COLO668 (cell line): ENCODE measurements at regions not wholly inside any gene's neighbourhood (a gene's known extent, or its start where the extent isn't known, plus 50 kb on each side); places are given as distances from the start of the nearest gene placed in this dataset.
"Not testable (repeated sequence)": the region's sequence is repeated elsewhere in the genome, so short reads cannot be mapped to it uniquely, and the experiment has no call there.

Source experiments
- DNase-seq: peaks from one replicate; lab custom pipeline; 2025; ENCODE audit not compliant: unreplicated experiment; lab: John Stamatoyannopoulos, UW

- DNase-seq, result no peak
Measured at GRCh38 chr1:34367954-34368353, 191.2 kb downstream of the C1orf94 start.

- DNase-seq, result no peak
Measured at GRCh38 chr1:34369701-34370455, 193.2 kb downstream of the C1orf94 start.

- no peak for DNase-seq
Measured at GRCh38 chr1:34370748-34371147, 194.0 kb downstream of the C1orf94 start.

GRCh38 chr1:34371179-34371578 is 194.5 kb downstream of the C1orf94 start:
- DNase-seq, result not testable (repeated sequence)

GRCh38 chr1:34371829-34372532 is 195.3 kb downstream of the C1orf94 start:
- DNase-seq, result no peak

- DNase-seq, result no peak
Measured at GRCh38 chr1:34372891-34373290, 196.2 kb downstream of the C1orf94 start.

GRCh38 chr1:34373912-34374311 is 197.2 kb downstream of the C1orf94 start:
- DNase-seq, result no peak

GRCh38 chr1:34376531-34376930 is 199.8 kb downstream of the C1orf94 start:
- no peak for DNase-seq

- no peak for DNase-seq
Measured at GRCh38 chr1:34378968-34379856, 202.5 kb downstream of the C1orf94 start.

- DNase-seq, result no peak
Measured at GRCh38 chr1:34379911-34380310, 203.2 kb downstream of the C1orf94 start.

- no peak for DNase-seq
Measured at GRCh38 chr1:34380526-34381124, 203.9 kb downstream of the C1orf94 start.

GRCh38 chr1:34389974-34390373 is 213.3 kb downstream of the C1orf94 start:
- no peak for DNase-seq

- DNase-seq, result no peak
Measured at GRCh38 chr1:34396042-34396441, 219.3 kb downstream of the C1orf94 start.

GRCh38 chr1:34398241-34398915 is 221.7 kb downstream of the C1orf94 start:
- DNase-seq, result no peak

GRCh38 chr1:34398916-34399275 is 222.2 kb downstream of the C1orf94 start:
- no peak for DNase-seq

- no peak for DNase-seq
Measured at GRCh38 chr1:34400675-34401074, 224.0 kb downstream of the C1orf94 start.

- no peak for DNase-seq
Measured at GRCh38 chr1:34403156-34403555, 226.4 kb downstream of the C1orf94 start.

GRCh38 chr1:34404804-34405203 is 228.1 kb downstream of the C1orf94 start:
- no peak for DNase-seq

GRCh38 chr1:34405266-34405959 is 228.7 kb downstream of the C1orf94 start:
- DNase-seq, result no peak

- DNase-seq, result no peak
Measured at GRCh38 chr1:34406377-34406776, 229.7 kb downstream of the C1orf94 start.
